ENCODE measurements at regions not wholly inside any gene's neighbourhood (a gene's known extent, or its start where the extent isn't known, plus 50 kb on each side); places are given as distances from the start of the nearest gene placed in this dataset.

GRCh38 chr16:60246086-60246485 lies 1512.0 kb upstream of the GOT2 start:
- H2AFZ ChIP-seq: no peak overlapping the region
- H3K79me2 ChIP-seq (replicated peaks; ENCODE audit: insufficient read depth): no peaks in the 10 kb centered on the region
- H4K20me1 ChIP-seq (replicated peaks; ENCODE audit: insufficient read depth): no peaks in the 10 kb centered on the region
- Mint-ChIP-seq H3K27me3 (ENCODE audit: insufficient read depth, low read depth, poor library complexity) (no peaks in the 10 kb centered on the region), H3K4me3 (no peak overlapping the region), H3K27ac (no peak overlapping the region), H3K36me3 (ENCODE audit: low read depth) (no peaks in the 10 kb centered on the region), H3K4me1 (no peaks in the 10 kb centered on the region), H3K9me3 (no peaks in the 10 kb centered on the region)
- DNase-seq (ENCODE audit: low spot score) (no peak), ATAC-seq (no peak)
- H3F3A ChIP-seq (replicated peaks; ENCODE audit: low read depth): no peaks in the 10 kb centered on the region
- H3K4me3 ChIP-seq: no peak overlapping the region
- H3K27ac ChIP-seq (ENCODE audit: low read depth): no peak overlapping the region
- TF ChIP-seq ZNF114 (CRISPR knock-in tag; IDR thresholded peaks at IDR 0.05) (no peak), ZNF462 (CRISPR knock-in tag; IDR thresholded peaks at IDR 0.05) (no peak), CTCF (conservative IDR thresholded peaks at IDR 0.05; ENCODE audit: low read depth in 2 of 2) (no peak), CREB1 (CRISPR knock-in tag; IDR thresholded peaks at IDR 0.05; ENCODE audit: low read depth) (no peak), REST (IDR thresholded peaks at IDR 0.05; ENCODE audit: unreplicated experiment) (no peak), STAT1 (IDR thresholded peaks at IDR 0.05; ENCODE audit: unreplicated experiment) (no peak), EZH2phosphoT487 (IDR thresholded peaks at IDR 0.05; ENCODE audit: unreplicated experiment) (no peak)
- no peaks in the 10 kb centered on the region for H3K9me2 ChIP-seq (ENCODE audit: insufficient read depth)
- no peaks in the 10 kb centered on the region for H3K36me3 ChIP-seq (ENCODE audit: insufficient read depth)
- H3K4me2 ChIP-seq: no peak overlapping the region
- H3K4me1 ChIP-seq (ENCODE audit: insufficient read depth): no peaks in the 10 kb centered on the region
- no peaks in the 10 kb centered on the region for H3K27me3 ChIP-seq (ENCODE audit: insufficient read depth)
